CD14-positive monocyte (primary cell): ENCODE measurements at regions not wholly inside any gene's neighbourhood (a gene's known extent, or its start where the extent isn't known, plus 50 kb on each side); places are given as distances from the start of the nearest gene placed in this dataset.

Experiments used
- DNase-seq, 3 donors: peaks; one replicate each; pipeline ENCODE4 v3.0.0-alpha.2; 2011 to 2022
- H2AFZ ChIP-seq: 2 replicates; pipeline ENCODE4 v1.6.0; 2012; ENCODE audit warnings: mild to moderate bottlenecking, low read depth, low read length, inconsistent platforms; ENCODE audit not compliant: insufficient read depth, poor library complexity, severe bottlenecking
- H3K27ac ChIP-seq, 2 donors: 1 replicate in 1 of 2; 2 replicates in 1 of 2; pipeline ENCODE4 v1.5.1; 2012 to 2013; ENCODE audit warnings: low read length in 2 of 2, control low read depth in 1 of 2, inconsistent platforms in 1 of 2, low read depth in 1 of 2, mild to moderate bottlenecking in 1 of 2
- H3K27me3 ChIP-seq, 2 donors: one replicate each; pipeline versions ENCODE4 v1.6.0 to v1.6.1; 2011 to 2013; ENCODE audit warnings: low read length in 2 of 2; ENCODE audit not compliant: control insufficient read depth in 2 of 2, insufficient read depth in 2 of 2
- H3K36me3 ChIP-seq, 2 donors: replicated peaks in 1 of 2; 1 replicate in 1 of 2; 2 replicates in 1 of 2; pipeline versions ENCODE4 v1.5.1 to v1.6.1; 2012 to 2013; ENCODE audit warnings: low read length in 2 of 2, control low read depth in 1 of 2, inconsistent platforms in 1 of 2, mild to moderate bottlenecking in 1 of 2; ENCODE audit not compliant: insufficient read depth in 2 of 2, control insufficient read depth in 1 of 2
- H3K4me1 ChIP-seq, 2 donors: 1 replicate in 1 of 2; 2 replicates in 1 of 2; pipeline versions ENCODE4 v1.5.1 to v1.6.1; 2012 to 2013; ENCODE audit warnings: low read length in 2 of 2, control low read depth in 1 of 2, inconsistent platforms in 1 of 2, mild to moderate bottlenecking in 1 of 2, moderate library complexity in 1 of 2; ENCODE audit not compliant: insufficient read depth in 2 of 2, control insufficient read depth in 1 of 2
- H3K4me2 ChIP-seq: replicated peaks from 2 replicates; pipeline ENCODE3; 2012; ENCODE audit warnings: low read length, moderate library complexity, mild to moderate bottlenecking; ENCODE audit not compliant: poor library complexity, severe bottlenecking; ENCODE audit errors: extremely low read depth
- H3K4me3 ChIP-seq, 3 experiments: fragments of 200-600 bp in 1 of 3; sonication (generic) in 1 of 3; replicated peaks in 1 of 3; 1 replicate in 2 of 3; 2 replicates in 1 of 3; pipeline ENCODE4 v1.5.1; 2011 to 2013; ENCODE audit warnings: low read length in 3 of 3, mild to moderate bottlenecking in 3 of 3, control low read depth in 2 of 3, low read depth in 2 of 3, inconsistent platforms in 1 of 3, moderate library complexity in 1 of 3
- H3K79me2 ChIP-seq: 2 replicates; pipeline ENCODE4 v1.6.0; 2012; ENCODE audit warnings: mild to moderate bottlenecking, control low read depth, inconsistent platforms, low read length, moderate library complexity; ENCODE audit not compliant: insufficient read depth
- H3K9ac ChIP-seq: 2 replicates; pipeline ENCODE4 v1.6.0; 2017; ENCODE audit warnings: low read length, mild to moderate bottlenecking; ENCODE audit not compliant: insufficient read depth, poor library complexity, severe bottlenecking
- H3K9me3 ChIP-seq, 2 donors: replicated peaks in 1 of 2; 1 replicate in 1 of 2; 2 replicates in 1 of 2; pipeline versions ENCODE4 v1.5.1 to v1.6.1; 2012 to 2013; ENCODE audit warnings: low read length in 2 of 2, control low read depth in 1 of 2; ENCODE audit not compliant: control insufficient read depth in 1 of 2, insufficient read depth in 1 of 2
- H4K20me1 ChIP-seq: 2 replicates; pipeline ENCODE4 v1.6.0; 2012; ENCODE audit warnings: mild to moderate bottlenecking, low read length, control low read depth, moderate library complexity; ENCODE audit not compliant: insufficient read depth
- H3K27ac Mint-ChIP-seq, 7 donors: one replicate each; pipeline ENCODE4 v1.8.0; 2020; ENCODE audit warnings: mild to moderate bottlenecking in 7 of 7, mixed read lengths in 7 of 7, moderate library complexity in 6 of 7, inconsistent platforms in 2 of 7
- H3K27me3 Mint-ChIP-seq, 3 donors: one replicate each; pipeline ENCODE4 v1.8.0; 2021 to 2022; ENCODE audit warnings: low read depth in 3 of 3, mild to moderate bottlenecking in 3 of 3, mixed read lengths in 3 of 3, moderate library complexity in 3 of 3, inconsistent platforms in 1 of 3
- H3K36me3 Mint-ChIP-seq, 2 donors: one replicate each; pipeline ENCODE4 v1.8.0; 2020; ENCODE audit warnings: mixed read lengths in 2 of 2, inconsistent platforms in 1 of 2, mild to moderate bottlenecking in 1 of 2
- H3K4me1 Mint-ChIP-seq: one replicate; pipeline ENCODE4 v1.8.0; 2020; ENCODE audit warnings: mild to moderate bottlenecking, mixed read lengths
- H3K4me3 Mint-ChIP-seq, 2 donors: one replicate each; pipeline ENCODE4 v1.8.0; 2020; ENCODE audit warnings: mild to moderate bottlenecking in 2 of 2, mixed read lengths in 2 of 2, moderate library complexity in 1 of 2
- H3K9me3 Mint-ChIP-seq, 7 donors: one replicate each; pipeline ENCODE4 v1.8.0; 2020 to 2022; ENCODE audit warnings: mixed read lengths in 7 of 7, mild to moderate bottlenecking in 6 of 7, moderate library complexity in 6 of 7, inconsistent platforms in 2 of 7
- CTCF ChIP-seq: fragments of 200-600 bp; IDR thresholded peaks from one replicate; pipeline ENCODE4 v1.8.0; 2022; ENCODE audit warnings: antibody characterized with exemption, mild to moderate bottlenecking
- WGBS: methylation state at CpG from one replicate; pipeline ENCODE4 v1.1.5; 2013; ENCODE audit warnings: missing lambda C conversion rate; ENCODE audit not compliant: insufficient coverage; 5-methylcytosine and 5-hydroxymethylcytosine counted together
- intact Hi-C, 2 donors: fragments of 100-400 bp; cut with micrococcal nuclease; formaldehyde crosslinking; loops; one replicate each; pipeline versions ENCODE4 v1.15.0 to v1.15.1; 2023

GRCh38 chr11:29750392-29750791 is 266.4 kb downstream of the KCNA4 start:
- Mint-ChIP-seq H3K27me3 (no peaks in the 10 kb centered on the region), H3K4me1 (no peaks in the 10 kb centered on the region), H3K9me3 (peaks cover 0 to 8% (median 3%) of the 10 kb centered on the region in 7 donors), H3K27ac (no peak overlapping the region), H3K4me3 (no peak overlapping the region), H3K36me3 (no peaks in the 10 kb centered on the region)
- no peaks in the 10 kb centered on the region for H3K4me1 ChIP-seq
- no peak overlapping the region for H3K27ac ChIP-seq
- TF ChIP-seq CTCF: no peak
- H3K4me3 ChIP-seq: no peak overlapping the region
- no peak overlapping the region for H3K9ac ChIP-seq
- no peaks in the 10 kb centered on the region for H4K20me1 ChIP-seq
- no peaks in the 10 kb centered on the region for H3K36me3 ChIP-seq
- intact Hi-C loops: no loop called here
- no peaks in the 10 kb centered on the region for H3K79me2 ChIP-seq
- no peaks in the 10 kb centered on the region for H3K27me3 ChIP-seq
- no peak overlapping the region for H3K4me2 ChIP-seq
- peaks cover 2% of the 10 kb centered on the region in 2 donors for H3K9me3 ChIP-seq
- no peak overlapping the region for H2AFZ ChIP-seq
- WGBS: 96% methylated on average over 3 of the region's 3 CpGs
- no peak for DNase-seq

GRCh38 chr11:29734287-29734686 is 282.5 kb downstream of the KCNA4 start:
- Mint-ChIP-seq H3K4me1 (no peaks in the 10 kb centered on the region), H3K27me3 (no peaks in the 10 kb centered on the region), H3K36me3 (no peaks in the 10 kb centered on the region), H3K9me3 (peaks cover 0 to 13% (median 2%) of the 10 kb centered on the region in 7 donors), H3K4me3 (no peak overlapping the region), H3K27ac (no peak overlapping the region)
- Histone ChIP-seq H3K4me3 (no peak overlapping the region), H3K4me2 (no peak overlapping the region), H3K27ac (no peak overlapping the region), H4K20me1 (no peaks in the 10 kb centered on the region), H3K79me2 (no peaks in the 10 kb centered on the region), H3K4me1 (no peaks in the 10 kb centered on the region), H3K36me3 (no peaks in the 10 kb centered on the region), H3K9me3 (no peaks in the 10 kb centered on the region), H3K27me3 (no peaks in the 10 kb centered on the region), H3K9ac (no peak overlapping the region), H2AFZ (no peak overlapping the region)
- WGBS: no CpG with 5 or more reads among the region's 1 CpG
- DNase-seq: no peak
- no peak for TF ChIP-seq CTCF
- intact Hi-C loops: no loop called here
